ENCODE measurements at regions not wholly inside any gene's neighbourhood (a gene's known extent, or its start where the extent isn't known, plus 50 kb on each side); places are given as distances from the start of the nearest gene placed in this dataset.

DNA sequence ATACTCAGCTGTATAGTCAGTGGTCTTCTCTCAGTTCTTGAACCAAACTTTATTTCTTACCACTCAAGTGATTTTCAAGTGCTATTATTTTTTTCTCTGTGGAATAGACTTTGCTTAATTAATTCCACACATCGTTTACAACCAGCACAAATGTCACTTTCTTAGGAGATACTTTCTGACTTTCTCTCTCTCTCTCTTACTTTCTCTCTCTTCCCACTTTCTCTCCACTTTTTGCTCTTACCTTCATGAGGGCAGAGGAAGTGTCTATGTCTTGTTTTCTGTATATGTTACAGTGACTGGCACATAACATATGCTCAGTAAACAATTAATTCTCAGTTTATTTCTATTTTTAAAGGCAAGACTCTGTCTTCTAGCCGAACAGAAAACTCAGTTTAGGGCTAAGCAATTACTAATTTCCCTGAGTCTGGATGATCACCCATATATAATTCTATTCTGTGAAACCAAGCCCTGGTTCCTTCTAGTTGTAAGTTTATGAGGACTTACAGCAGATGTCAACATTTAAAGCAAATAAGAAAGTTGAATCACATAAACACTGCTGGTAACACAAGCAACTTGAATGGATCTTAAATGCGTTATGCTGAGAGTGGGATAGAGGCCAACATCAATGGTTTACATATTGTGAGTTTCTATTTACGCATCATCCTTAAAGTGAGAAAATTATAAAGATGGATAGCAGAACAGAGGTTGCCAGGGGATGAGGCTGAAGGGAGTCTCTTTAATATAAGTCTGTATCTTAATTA lies 791.4 kb downstream of the MTRR start (continued):
- TF ChIP-seq YY1 (IDR thresholded peaks at IDR 0.05; ENCODE audit: low read depth) (no peak), EZH2phosphoT487 (IDR thresholded peaks at IDR 0.05; ENCODE audit: borderline replicate concordance, low read depth) (no peak), MXI1 (IDR thresholded peaks at IDR 0.05; ENCODE audit: low read depth, low read length) (no peak), MEF2A (IDR thresholded peaks at IDR 0.05; ENCODE audit: borderline replicate concordance, low read depth) (no peak), RFX5 (IDR thresholded peaks at IDR 0.05; ENCODE audit: low read length) (no peak)
- TF ChIP-seq, protein P1, sequence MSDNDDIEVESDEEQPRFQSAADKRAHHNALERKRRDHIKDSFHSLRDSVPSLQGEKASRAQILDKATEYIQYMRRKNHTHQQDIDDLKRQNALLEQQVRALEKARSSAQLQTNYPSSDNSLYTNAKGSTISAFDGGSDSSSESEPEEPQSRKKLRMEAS (IDR thresholded peaks at IDR 0.05; ENCODE audit: low read depth): no peak

DNA sequence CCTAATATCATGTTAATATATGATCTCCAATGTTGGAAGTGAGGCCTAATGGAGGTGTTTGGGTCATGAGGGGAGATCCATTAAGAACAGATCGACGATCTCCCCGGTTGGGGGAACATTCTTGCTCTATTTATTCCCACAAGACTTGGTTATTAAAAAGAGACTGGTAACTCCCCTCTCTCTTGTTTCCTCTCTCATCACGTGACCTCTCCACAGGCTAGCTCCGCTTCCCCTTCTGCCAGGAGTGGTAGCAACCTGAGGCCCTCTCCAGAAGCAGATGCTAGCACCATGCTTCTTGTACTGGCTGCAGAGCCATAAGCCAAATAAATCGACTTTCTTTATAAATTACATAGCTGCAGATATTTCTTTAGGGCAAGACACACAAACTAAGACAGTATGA lies 794.4 kb downstream of the MTRR start:
- Histone ChIP-seq H3K9me3 (no peaks in the 10 kb centered on the region), H3F3A (replicated peaks; ENCODE audit: insufficient read depth) (no peaks in the 10 kb centered on the region), H3K27me3 (ENCODE audit: insufficient read depth) (no peaks in the 10 kb centered on the region), H3K27ac (ENCODE audit: low read depth in 2 of 2, low read length in 1 of 2) (no peak overlapping the region), H4K20me1 (ENCODE audit: insufficient read depth) (no peaks in the 10 kb centered on the region), H3K4me3 (ENCODE audit: low read depth in 2 of 2, low read length in 1 of 2) (no peak overlapping the region), H3K9ac (no peak overlapping the region), H3K9me2 (no peaks in the 10 kb centered on the region), H2AFZ (ENCODE audit: low read depth) (no peak overlapping the region), H3K36me3 (replicated peaks in 1 of 2; ENCODE audit: control insufficient read depth in 1 of 2, insufficient read depth in 2 of 2, low read length in 1 of 2) (no peaks in the 10 kb centered on the region), H3K4me1 (ENCODE audit: control insufficient read depth in 1 of 2, insufficient read depth in 2 of 2, low read depth in 1 of 2, low read length in 1 of 2) (no peaks in the 10 kb centered on the region), H3K79me2 (ENCODE audit: insufficient read depth) (no peaks in the 10 kb centered on the region), H3K4me2 (no peak overlapping the region)
- POLR2A ChIA-PET: no interaction called here
- CTCF ChIA-PET: no interaction called here
- TF ChIP-seq RAD21 (IDR thresholded peaks at IDR 0.05; ENCODE audit: low read length) (no peak), JUND (IDR thresholded peaks at IDR 0.05) (no peak), TEAD4 (IDR thresholded peaks at IDR 0.05; ENCODE audit: borderline replicate concordance, insufficient read depth) (no peak)
- no peak for DNase-seq
- WGBS (ENCODE audit: low lambda C conversion rate): 25% methylated on average over 6 of the region's 6 CpGs

DNA sequence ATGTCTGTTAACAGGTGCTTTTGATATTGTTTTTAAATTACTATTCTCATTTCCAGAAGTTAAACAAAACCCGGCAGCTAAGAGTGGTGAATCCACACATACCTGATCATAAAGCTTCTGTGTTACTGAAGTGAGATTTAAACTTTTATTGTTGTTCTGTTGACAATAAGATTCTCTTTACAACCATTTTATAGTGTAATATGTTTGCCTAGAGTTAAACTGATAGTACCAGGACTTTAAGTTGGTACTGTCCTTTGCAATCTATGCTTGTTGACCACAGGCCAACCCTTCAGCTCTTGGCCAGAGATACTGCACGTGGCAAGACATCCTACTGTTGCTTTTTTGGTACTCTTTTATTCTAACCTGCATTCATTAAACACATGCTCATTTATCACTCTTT lies 806.2 kb downstream of the MTRR start:
- H3K4me3 ChIP-seq (ENCODE audit: low read depth in 2 of 2, low read length in 1 of 2): no peak overlapping the region
- DNase-seq: no peak
- no peak overlapping the region for H3K9ac ChIP-seq
- no peaks in the 10 kb centered on the region for H3K9me2 ChIP-seq
- H3K9me3 ChIP-seq: no peaks in the 10 kb centered on the region
- TF ChIP-seq MXI1 (IDR thresholded peaks at IDR 0.05; ENCODE audit: low read depth, low read length) (no peak), EZH2phosphoT487 (IDR thresholded peaks at IDR 0.05; ENCODE audit: borderline replicate concordance, low read depth) (no peak), NFIC (IDR thresholded peaks at IDR 0.05; ENCODE audit: borderline replicate concordance) (no peak), EP300 (IDR thresholded peaks at IDR 0.05; ENCODE audit: borderline replicate concordance in 1 of 2, low read depth in 1 of 2, low read length in 1 of 2) (no peak)
- TF ChIP-seq, protein P2, sequence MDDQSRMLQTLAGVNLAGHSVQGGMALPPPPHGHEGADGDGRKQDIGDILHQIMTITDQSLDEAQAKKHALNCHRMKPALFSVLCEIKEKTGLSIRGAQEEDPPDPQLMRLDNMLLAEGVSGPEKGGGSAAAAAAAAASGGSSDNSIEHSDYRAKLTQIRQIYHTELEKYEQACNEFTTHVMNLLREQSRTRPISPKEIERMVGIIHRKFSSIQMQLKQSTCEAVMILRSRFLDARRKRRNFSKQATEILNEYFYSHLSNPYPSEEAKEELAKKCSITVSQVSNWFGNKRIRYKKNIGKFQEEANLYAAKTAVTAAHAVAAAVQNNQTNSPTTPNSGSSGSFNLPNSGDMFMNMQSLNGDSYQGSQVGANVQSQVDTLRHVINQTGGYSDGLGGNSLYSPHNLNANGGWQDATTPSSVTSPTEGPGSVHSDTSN (IDR thresholded peaks at IDR 0.05): no peak
- TF ChIP-seq, protein P3, sequence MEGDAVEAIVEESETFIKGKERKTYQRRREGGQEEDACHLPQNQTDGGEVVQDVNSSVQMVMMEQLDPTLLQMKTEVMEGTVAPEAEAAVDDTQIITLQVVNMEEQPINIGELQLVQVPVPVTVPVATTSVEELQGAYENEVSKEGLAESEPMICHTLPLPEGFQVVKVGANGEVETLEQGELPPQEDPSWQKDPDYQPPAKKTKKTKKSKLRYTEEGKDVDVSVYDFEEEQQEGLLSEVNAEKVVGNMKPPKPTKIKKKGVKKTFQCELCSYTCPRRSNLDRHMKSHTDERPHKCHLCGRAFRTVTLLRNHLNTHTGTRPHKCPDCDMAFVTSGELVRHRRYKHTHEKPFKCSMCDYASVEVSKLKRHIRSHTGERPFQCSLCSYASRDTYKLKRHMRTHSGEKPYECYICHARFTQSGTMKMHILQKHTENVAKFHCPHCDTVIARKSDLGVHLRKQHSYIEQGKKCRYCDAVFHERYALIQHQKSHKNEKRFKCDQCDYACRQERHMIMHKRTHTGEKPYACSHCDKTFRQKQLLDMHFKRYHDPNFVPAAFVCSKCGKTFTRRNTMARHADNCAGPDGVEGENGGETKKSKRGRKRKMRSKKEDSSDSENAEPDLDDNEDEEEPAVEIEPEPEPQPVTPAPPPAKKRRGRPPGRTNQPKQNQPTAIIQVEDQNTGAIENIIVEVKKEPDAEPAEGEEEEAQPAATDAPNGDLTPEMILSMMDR (IDR thresholded peaks at IDR 0.05): no peak
- no peak overlapping the region for H3K27ac ChIP-seq (ENCODE audit: low read depth in 2 of 2, low read length in 1 of 2)
- no peaks in the 10 kb centered on the region for H3F3A ChIP-seq (replicated peaks; ENCODE audit: insufficient read depth)
- ChIA-PET POLR2A (no interaction called here), CTCF (no interaction called here)
- no peak overlapping the region for H2AFZ ChIP-seq (ENCODE audit: low read depth)
- no peaks in the 10 kb centered on the region for H4K20me1 ChIP-seq (ENCODE audit: insufficient read depth)
- H3K4me2 ChIP-seq: no peak overlapping the region
- 34% methylated on average over 2 of the region's 2 CpGs for WGBS (ENCODE audit: low lambda C conversion rate)
- H3K4me1 ChIP-seq (ENCODE audit: control insufficient read depth in 1 of 2, insufficient read depth in 2 of 2, low read depth in 1 of 2, low read length in 1 of 2): no peaks in the 10 kb centered on the region
- H3K36me3 ChIP-seq (replicated peaks in 1 of 2; ENCODE audit: control insufficient read depth in 1 of 2, insufficient read depth in 2 of 2, low read length in 1 of 2): no peaks in the 10 kb centered on the region
- H3K79me2 ChIP-seq (ENCODE audit: insufficient read depth): no peaks in the 10 kb centered on the region
- no peaks in the 10 kb centered on the region for H3K27me3 ChIP-seq (ENCODE audit: insufficient read depth)

Measured in SK-N-SH (cell line).